NCI-H1092 treated with DMSO at 0.1 percent for 48 hours (cell line): ENCODE measurements at regions not wholly inside any gene's neighbourhood (a gene's known extent, or its start where the extent isn't known, plus 50 kb on each side); places are given as distances from the start of the nearest gene placed in this dataset.

ENCODE experiments used
- DNase-seq: peaks from one replicate; lab custom pipeline; 2025; lab: John Stamatoyannopoulos, UW

DNA sequence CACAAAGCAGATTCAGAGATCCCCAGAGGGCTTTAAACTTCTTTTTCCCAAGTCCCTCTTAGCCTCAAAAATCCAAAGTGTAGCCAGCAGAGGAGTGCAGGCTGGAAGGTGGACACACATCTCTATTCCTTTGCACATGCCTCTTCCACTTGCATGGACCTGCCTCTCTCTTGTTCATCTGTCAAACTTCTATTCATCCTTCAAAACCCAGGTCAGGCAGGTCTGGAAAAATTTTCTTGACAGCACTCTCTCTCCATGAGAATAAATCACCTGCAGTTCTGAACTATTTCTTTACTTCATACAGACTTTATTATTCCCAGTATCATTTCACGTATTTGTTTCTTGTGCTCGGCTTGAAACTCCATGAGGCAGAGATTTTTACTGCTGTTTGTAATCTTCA, 127.5 kb downstream of the SS18 start:
- DNase-seq = no peak

GRCh38 chr18:25962176-25962575, 128.2 kb downstream of the SS18 start:
- DNase-seq = no peak

GRCh38 chr18:25957017-25957416, 133.4 kb downstream of the SS18 start:
- DNase-seq = no peak

DNA sequence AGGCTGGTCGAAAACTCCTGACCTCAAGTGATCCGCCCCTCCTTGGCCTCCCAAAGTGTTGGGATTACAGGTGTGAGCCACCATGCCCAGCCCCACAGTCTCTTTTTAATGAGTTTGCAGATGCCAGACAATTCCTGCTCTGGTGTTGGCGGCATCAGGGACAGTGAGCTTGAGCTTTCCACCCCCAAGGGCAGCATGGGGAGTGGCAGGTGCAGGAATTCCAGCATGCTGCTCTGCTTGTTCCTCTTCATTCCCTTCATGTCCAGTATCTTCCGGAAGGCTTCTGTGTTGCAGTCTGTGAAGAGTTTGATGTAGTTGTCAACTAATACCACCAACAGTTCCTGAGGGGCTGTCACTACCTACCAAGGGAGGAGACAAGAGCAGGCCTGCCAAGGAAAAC, 137.3 kb downstream of the SS18 start:
- no peak for DNase-seq

- DNase-seq = no peak
These were observed 140.1 kb downstream of the SS18 start for GRCh38 chr18:25950321-25950720.

GRCh38 chr18:25946540-25946939, 143.9 kb downstream of the SS18 start:
- DNase-seq = no peak

DNA sequence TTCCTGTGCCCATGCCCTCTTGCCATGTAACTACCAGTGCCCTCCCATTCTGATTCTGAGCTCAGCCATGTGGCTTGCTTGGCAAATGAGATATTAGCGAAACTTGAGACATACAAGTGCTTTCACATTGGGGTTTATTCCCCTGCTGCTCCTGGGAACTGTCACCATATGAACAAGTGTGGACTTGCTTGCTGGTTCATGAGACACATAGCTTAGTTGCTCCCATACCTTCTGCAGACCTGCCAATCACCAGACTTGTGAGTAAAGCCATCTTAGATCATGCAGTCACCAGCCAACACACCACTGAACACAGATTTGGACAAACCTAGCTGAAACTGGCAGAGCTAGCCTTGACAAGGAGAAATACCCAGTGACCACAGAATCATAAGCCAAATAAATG, 155.1 kb downstream of the SS18 start:
- DNase-seq = no peak

DNA sequence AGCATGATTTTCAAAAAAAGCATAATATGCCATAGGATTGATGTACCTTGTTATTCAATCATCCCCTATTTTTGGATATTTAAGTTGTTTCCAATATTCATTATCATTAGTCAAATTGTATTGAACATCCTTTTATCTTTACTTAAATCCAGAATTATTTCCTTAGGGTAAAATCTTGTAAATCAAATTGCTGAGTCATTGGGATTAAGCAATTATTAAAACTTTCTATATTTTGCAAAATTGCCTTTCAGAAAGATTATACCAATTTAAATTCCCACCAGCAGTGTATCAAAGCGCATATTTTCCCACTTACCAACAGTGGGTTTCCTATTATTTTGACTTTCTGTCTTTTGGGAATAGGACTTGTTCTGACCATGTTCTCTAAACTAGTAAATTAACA, 159.3 kb downstream of the SS18 start:
- no peak for DNase-seq

DNA sequence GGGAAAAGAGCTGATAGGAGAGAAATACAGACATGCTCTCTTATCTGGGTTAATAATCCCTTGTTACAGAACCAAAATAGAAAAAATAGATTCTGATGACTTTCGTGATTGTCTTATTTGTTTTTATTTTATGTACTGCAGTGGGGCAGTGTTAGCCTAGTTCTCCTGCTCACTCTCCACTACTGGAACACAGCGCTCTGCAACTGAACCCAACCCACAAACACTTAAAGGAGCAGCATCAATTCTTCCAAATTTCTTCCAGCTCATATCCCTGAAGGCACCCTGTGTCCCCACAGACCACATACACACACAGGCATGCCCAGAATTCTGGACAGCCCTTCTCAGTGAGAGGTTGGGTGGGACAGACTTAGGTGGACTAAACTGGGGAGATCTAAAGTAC, 160.6 kb downstream of the SS18 start:
- DNase-seq = no peak

GRCh38 chr18:25927830-25928229, 162.6 kb downstream of the SS18 start:
- no peak for DNase-seq

DNA sequence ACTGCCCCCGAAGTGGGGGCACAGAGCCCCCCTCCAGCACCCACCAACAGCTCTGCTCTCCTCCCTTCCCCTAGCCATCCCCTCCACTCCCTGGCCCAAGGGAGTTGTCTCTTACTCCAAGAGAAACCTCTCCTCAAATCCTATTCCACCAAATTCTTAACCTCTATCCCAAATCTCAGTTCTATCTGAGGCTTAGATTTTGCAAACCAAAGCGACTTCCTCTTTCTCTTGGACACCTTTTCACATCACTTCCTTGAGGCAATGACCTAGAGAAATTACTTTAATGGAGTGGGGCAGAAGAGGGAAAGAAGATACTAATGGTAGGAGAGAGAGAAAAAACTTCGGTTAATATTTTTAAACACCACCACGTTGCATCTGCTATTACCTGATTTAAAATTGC, 167.2 kb downstream of the SS18 start:
- DNase-seq = no peak

GRCh38 chr18:25921677-25922421, 168.6 kb downstream of the SS18 start:
- DNase-seq = no peak

DNA sequence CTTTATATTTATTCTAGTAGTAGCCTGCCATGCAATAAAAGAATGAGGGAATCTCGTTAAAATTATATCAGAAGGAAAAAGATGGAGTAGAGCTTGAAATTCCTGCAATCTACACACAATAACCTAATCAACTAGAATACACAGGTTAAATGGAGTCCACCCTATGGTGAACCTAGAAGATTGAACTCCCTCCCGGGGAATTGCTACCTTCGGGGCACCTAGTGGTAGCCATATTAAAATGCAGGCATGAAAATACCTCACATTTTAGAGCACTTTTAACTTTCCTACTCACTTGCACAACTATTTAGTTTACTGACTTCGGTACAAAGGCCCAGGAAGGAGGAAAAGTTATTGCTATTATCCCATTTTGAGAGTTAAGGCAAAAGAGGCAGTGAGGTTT, 174.5 kb downstream of the SS18 start:
- no peak for DNase-seq

DNA sequence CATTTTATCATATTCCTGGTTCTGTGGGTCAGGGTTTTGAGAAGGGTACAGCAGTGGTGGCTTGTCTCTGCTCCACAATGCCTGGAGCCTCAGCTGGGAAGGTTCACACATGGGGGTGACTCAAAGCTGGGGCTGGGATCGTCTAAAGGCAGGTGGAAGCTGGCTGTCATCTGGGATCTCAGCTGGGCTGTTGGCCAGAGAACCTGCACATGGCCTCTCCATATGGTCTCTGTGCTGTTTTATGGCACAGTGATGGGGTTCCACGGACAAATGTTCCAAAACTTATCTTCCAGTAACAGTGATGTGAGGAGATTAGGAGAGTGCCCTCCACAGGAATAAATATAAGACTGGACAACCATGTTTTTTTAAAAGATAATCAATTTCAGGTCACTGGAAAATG, 191.4 kb downstream of the SS18 start:
- DNase-seq = no peak

- DNase-seq = no peak
These were observed 193.5 kb downstream of the SS18 start for GRCh38 chr18:25896956-25897355.

DNA sequence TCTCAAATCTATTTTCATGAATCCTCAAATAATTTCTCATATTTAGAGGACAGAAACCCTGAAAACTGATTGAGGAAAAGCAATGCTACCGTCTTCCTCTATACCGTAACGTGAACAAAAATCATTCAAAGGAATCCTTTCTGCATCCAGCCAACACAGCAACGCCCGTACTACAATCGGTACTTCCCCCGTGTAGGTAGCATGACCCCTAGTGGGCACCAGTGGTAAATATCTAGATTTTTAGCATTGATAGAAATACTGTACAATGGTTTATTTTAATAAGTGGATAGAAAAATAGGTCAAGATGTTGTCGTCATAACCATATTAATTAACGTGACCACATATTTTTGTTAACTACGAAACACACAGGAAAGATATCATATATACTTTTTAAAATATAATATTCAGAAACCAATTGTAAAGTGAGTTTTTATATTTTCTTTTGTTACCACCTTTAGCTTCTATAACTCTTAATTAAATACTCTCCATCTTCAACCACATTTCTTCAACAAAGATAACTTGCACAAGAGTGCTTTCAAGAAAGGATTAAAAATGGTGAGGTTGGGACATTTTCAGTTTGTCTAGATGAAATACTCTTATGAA, 194.1 kb downstream of the SS18 start:
- peak; percentile 10 for DNase-seq

DNA sequence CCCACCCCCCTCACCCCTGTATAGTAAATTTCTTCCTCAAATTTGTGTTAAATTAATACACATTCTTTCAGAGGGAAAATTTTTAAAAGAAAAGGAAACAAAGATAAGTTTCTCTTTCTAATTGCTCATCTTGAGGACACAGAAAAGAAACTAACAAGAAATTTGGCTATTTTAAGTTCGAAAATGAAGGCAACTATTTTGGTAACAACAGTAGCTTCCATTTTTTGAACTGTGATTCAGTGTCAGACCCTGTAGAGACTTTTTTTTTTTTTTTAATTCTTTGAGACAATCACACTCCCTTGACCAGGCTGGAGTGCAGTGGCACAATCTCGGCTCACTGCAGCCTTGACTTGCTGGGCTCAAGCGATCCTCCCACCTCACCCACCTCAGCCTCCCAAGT, 194.9 kb downstream of the SS18 start:
- no peak for DNase-seq

DNA sequence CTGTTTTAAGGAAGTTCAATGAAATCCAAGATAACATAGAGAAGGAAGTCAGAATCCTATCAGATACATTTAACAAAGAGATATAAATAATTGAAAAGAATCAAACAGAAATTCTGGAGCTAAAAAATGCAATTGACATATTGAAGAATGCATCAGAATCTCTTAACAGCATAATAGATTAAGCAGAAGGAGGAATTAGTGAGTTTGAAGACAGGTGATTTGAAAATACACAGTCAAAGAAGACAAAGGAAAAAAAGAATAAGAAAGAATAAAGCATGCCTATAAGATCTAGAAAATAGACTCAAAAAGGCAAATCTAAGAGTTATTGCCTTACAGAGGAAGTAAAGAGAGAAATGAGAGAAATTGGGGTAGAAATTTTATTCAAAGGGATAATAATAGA, 204.1 kb downstream of the SS18 start:
- DNase-seq = no peak

DNA sequence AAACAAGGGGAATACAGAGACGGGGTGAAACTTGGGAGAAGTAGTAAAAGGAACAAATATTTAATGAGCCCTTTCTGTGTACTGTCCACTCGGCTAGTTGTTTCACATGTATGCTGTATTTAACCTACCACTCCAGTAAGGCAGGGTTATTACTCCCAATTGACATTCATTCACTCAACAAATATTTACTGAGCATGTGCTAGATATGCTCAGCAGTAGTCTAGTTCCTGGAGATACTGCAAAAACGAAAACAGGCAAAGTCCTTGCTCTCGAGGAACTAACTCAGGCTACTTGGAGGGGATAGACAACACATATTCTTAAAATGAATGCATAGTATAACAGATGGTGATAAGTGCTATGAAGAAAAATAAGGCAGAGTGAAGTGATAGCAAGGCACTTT, 207.3 kb downstream of the SS18 start:
- no peak for DNase-seq

DNA sequence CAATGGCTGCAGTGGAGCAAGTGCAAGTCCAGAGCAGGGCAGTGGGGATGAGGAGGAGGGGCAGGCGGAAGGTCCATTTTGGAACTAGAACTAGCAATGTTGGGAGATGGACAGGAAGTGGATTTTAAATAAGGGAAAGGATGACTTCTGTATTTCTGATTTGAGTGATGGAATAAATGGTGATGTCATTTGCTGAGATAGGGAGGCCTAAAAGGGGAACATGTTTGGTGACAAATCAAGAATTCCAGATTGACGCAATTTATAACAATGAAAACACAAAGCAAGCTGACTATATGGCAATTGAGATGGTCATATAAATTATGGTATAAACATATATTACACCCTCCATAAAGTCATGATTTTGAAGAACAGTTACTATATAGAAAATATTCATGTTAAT, 209.3 kb downstream of the SS18 start:
- no peak for DNase-seq

- DNase-seq = no peak
These were observed 210.0 kb downstream of the SS18 start for GRCh38 chr18:25880441-25880840.

GRCh38 chr18:25876330-25876948, 214.0 kb downstream of the SS18 start:
- no peak for DNase-seq

- DNase-seq = no peak
These were observed 214.7 kb downstream of the SS18 start for GRCh38 chr18:25875551-25876240.
